CD4-positive, alpha-beta T cell treated with Interleukin-21 for 1 hour (primary cell): ENCODE measurements at regions not wholly inside any gene's neighbourhood (a gene's known extent, or its start where the extent isn't known, plus 50 kb on each side); places are given as distances from the start of the nearest gene placed in this dataset.
"Not testable (repeated sequence)": the region's sequence is repeated elsewhere in the genome, so short reads cannot be mapped to it uniquely, and the experiment has no call there.

ENCODE experiments used
- DNase-seq: peaks from one replicate; pipeline ENCODE4 v3.0.0-alpha.2; 2020

DNA sequence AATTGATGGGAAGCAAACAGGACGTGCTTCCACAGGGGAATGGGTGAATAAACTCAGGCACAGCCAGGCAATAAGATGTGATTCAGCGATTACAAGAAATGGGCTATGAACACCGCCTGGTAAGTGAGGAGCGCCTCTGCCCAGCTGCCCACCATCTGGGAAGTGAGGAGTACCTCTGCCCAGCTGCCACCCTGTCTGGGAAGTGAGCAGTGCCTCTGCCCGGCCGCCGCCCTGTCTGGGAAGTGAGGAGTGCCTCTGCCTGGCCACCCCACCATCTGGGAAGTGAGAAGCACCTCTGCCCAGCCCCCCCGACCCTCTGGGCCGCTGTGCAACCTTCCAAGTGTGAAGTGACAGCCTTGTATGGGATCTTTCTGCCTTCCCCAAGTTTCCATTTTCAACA lies 73.2 kb upstream of the PRR5 start:
- DNase-seq: no peak

DNA sequence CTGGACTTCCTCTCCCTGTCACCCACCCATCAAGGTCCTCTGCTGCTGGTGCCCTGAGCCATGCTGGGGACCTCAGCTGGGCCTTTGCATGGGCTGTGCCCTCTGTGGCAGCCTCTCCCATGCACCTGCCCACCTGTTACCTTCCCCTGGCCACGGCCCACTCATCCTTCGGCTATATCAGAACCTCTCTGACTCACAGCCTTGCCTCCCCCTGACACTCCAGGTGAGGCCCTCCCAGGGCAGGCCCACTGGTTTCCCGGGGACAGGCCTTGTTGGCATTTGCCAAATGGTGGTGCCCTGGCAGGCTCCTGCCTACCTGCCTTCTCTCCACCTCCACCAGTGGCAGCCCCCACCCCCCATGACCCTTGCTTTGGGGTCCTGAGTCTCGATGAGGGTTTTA lies 73.7 kb upstream of the PRR5 start:
- DNase-seq: no peak

DNA sequence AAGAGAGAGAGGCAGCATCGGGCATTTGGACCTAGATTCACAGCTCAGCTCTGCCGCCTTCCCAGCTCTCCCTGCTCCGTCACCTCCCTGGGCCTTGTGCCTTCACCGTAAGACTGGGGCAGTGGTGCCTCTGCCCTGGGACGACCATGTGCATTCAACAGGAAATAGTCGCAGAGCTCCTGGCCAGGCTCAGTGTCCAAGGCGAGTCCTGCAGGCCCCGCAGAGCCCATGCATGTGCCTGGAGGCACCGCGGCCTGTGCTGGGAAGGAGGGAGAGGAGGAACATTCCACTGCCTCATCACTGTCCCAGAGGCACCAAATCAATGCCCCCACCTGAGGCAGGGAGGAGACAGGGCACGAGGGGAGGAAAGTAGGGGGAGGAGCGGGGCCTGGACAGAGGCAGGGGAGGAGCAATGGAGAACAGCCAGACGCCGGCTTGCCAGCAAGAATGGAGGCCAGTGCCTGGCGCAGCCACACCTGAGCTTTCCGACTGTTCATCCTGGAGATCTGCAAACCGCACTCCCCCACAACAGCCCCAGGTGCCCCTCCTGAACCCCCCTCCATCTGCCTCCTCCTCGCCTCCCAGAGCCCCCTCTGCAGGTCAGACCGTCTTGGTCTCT lies 74.4 kb upstream of the PRR5 start:
- no peak for DNase-seq

DNA sequence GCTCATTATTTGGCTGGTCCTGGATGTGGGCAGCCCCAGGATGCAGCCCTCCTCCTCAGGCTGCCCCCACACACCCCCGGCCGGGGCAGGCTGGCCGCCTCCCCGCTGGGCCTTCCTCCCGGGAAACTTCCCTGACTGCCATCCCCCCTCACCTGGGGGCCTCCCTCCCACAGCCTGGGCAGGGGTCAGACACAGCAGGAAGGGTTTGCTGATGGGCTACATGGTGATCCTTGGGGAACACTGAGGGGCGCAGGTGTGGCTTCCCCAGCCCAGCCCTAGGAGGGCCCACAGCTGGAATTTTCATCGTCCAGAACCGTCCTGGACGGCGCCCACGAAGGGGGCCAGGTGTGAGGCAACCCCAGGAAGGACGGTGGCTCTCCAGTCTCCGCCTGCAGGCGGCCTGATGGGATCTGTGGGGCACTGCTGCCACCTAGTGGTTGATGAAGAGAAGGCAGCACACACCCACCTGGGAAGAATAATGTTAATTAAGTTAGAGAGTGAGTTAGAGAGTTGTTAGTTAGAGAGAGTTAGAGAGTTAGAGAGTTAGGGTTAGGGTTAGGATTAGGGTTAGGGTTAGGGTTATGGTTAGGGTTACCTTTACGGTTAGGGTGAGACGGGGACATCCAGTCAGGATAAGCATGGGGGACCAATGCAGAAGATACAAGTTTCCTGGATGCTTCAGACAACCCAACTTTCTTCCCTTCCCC lies 75.9 kb upstream of the PRR5 start:
- peak; percentile 83 for DNase-seq

DNA sequence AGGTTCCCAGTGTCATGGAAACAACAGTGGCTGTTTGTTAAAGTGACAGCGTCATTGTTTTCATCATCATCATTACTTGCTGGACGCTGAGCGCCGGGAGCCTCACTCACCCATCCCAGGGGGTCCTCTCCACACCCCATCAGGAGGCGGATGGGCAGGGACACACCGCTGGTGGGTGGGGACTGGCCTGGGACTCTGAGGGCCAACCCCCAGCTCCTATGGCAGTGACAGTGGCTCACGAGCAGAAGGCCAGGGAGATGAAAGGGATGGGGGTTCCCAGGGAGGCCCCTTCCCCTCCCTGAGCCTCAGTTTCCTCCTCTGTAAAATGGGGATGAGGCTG lies 76.6 kb upstream of the PRR5 start:
- no peak for DNase-seq

DNA sequence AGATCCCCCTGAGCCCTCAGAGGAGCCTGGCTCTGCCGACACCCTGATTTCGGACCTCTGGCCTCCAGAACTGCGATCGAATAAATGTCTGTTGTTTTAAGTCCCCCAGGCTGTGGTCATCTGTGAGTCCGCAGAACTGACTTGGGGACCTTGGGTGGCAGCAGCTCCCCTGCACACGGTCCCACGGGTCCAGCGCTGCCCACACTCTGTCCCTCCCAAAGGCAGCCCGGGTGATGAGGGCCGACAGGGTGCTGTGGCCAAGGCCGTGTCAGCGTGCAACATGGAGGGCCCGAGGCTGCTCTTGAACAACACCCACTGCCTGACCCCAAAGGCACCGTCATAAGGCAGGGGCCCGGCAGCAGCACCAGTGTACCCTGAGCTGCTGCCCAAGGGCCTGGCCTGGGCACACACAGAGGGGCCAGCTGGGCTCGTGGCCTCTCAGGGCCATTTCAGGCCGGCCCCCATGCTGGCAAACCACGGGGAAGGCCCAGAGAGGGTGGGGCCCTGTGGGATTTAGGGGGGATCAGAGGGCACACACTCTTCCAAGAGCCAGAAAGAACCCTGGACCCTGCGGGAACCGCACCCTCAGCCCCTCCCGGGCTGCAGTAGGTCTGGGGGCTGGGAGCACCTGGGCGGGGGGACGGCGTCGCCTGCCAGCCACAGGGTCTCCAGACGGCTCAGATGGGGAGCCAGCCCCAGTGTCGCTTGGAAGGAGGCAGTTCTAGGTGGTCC lies 77.1 kb upstream of the PRR5 start:
- no peak for DNase-seq

DNA sequence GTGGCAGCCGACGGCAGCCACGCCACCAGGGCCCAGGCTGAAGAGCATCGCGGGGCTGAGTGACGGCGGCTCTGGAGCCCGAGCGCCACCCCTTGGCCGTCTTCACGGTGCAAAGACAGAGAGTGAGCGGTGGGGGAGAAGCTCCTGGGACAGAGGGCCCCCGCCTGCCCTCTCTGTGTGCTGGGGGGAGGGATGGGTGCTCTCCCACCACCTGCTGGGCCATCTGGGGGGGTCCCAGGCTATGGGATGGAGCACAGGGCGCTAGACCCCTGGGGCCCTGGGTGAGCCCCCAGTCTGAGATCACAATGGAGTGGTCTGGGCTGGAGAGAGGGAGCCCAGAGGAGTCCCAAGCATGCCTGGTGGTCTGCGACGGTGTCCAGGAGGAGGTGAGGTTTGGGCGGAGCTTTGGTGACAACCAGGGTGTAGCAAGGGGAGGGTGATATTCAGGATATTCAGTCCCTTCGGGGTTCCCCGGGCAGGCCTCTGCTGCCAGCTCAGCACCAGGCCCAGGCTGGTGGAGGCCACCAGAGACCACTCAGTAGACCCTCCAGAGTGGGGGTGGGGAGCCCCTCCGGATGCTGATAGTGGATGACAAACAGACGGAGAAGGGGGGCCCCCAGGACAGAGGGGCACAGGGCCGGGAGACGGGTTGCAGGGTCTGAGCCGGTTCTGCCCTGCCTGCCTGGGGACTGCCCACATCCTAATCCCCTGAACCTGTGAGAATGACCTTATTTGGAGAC lies 78.1 kb upstream of the PRR5 start:
- no peak for DNase-seq

DNA sequence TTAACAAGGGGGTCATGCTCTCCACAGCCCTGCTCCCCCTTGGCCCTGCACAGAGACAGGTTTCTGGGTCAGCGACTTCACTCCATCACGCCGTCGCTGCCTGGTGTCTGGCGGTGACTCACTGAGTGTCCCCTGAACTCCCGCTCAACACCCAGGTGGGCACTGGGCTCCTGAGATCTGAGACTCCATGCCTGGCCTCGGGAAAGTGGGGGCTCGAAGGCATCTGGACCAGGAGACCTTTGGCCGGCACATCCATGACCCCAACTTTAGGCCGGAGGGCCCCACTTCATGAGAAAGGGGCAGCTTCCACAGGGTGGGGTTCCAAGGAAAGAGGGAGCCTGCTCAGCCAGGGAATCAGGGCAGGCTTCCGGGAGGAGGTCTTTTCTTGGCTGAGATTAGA lies 79.3 kb upstream of the PRR5 start:
- no peak for DNase-seq

DNA sequence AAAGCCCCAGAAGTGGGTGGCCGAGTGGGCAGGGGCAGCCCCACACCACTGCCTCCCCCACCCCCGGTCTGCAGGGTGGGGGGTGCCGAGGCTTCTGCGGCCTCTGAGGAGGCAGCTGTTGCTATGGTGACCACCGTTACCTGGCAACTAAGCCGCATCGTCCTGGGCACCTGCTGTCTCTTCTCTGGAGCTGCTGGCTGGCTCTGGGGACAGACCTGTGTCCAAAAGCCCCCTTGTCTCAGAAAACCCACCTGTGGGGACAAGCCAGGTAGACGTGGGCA lies 79.9 kb upstream of the PRR5 start:
- DNase-seq: peak; percentile 57

DNA sequence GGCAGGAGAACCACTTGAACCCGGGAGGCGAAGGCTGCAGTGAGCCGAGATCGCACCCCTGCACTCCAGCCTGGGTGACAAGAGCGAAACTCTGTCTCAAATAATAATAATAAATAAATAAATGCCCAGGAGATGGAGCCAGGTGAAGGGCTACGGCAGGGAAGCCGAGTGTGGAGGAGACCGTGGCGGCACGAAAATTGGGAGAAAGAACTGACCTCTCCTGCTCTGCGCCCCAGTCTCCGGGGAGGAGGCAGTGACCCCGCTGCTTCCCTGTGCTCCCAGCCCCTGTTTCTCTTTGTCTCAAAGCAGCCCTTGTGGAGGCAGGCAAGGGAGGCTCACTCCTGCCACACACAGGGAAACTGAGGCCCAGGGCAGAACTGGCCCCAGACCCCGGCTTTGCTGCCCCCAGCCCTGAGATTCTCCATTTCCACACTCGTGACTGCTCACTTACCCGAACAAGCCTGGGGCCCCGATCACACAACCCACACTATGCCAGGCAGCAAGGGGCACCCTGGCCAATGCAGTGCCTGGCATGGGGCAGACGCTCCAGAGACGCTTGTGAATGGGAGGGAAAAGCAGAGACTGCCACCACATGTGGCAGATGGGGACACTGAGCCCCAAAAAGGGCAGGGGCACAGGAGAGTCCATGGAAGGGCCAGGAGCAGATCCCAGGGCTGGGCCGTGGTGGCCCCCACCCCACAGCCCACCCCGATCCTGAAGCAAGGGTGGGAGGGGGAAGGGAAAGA lies 80.4 kb upstream of the PRR5 start:
- no peak for DNase-seq

DNA sequence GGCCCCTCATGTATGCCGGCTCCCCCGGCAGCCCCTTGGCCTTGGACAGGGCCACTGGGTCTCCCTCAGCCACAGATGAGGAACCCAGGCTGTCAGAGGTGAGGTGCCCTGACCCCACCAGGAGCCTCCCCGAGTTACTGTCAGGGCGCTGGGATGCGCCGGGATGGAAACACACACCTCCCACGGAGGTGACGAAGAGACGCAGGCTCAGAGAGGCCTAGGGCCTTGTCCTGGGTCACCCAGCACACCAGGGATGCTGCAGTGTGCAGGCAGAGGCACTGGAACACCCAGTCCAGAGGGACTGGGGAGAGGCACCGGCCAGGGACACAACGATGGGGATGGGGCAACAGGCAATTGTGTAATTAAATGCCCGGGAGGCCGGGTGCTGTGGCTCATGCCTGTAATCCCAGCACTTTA lies 81.2 kb upstream of the PRR5 start:
- DNase-seq: no peak

DNA sequence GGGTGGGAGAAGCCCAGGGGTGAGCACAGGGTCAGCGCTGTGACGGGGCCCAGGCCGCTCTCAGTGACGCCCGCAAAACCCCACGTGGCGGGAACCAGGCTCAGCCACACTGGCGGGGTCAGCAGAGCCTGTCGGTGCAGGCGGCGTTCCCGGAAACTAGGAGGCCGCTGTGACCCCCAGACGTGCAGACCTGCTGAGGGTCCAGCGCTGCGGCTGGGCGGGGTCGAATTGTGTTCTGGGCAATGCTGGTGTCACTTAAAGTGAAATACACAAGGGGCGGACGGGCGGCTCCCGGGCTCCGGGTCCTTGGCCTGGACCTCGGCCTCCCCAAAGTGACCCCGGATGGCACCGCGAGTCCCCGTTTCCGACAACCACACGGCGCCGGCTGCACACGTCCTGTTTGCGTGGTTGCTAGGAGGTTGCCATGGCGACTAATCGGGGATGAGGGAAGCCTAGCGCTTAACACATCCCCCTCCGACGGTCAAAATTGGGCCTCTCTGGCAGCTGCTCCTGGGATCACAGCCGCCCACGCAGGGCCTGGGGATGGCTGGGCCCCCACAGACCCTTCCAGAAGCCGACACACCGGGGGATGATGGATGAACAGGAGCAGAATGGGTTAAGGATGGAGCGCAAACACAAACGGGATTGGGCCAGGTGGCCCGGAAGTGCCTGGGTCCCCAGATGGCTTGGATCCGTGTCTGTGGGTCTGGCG lies 81.7 kb upstream of the PRR5 start:
- DNase-seq: peak; percentile 91

DNA sequence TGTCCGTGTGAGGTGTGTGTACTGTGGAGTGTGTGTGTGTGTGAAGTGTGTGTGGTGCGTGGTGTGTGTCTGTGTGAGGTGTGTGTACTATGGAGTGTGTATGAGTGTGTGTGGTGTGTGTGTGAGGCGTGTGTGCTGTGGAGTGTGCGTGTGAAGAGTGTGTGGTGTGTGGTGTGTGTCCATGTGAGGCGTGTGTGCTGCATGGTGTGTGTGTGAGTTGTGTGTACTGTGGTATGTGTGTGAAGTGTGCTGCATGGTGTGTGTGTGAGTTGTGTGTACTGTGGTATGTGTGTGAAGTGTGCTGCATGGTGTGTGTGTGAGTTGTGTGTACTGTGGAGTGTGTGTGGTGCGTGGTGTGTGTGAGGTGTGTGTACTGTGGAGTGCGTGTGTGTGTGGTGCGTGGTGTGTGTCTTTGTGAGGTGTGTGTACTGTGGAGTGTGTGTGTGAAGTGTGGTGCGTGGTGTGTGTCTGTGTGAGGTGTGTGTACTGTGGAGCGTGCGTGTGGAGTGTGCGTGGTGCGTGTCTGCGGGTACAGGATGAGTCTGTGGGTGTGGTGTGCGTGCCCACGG lies 82.4 kb upstream of the PRR5 start:
- not testable (repeated sequence) for DNase-seq

DNA sequence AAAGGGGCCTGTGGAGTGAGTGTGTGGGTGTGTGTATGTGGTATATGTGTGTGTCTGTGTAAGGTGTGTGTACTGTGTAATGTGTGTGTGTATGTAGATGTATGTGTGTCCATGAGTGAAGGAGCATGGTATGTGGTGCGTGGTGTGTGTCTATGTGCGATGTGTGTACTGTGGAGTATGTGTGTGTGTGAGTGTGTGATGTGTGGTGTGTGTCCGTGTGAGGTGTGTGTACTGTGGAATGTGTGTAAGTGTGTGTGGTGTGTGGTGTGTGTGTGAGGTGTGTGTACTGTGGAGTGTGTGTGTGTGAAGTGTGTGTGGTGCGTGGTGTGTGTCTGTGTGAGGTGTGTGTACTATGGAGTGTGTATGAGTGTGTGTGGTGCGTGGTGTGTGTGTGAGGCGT lies 83.1 kb upstream of the PRR5 start:
- not testable (repeated sequence) for DNase-seq

DNA sequence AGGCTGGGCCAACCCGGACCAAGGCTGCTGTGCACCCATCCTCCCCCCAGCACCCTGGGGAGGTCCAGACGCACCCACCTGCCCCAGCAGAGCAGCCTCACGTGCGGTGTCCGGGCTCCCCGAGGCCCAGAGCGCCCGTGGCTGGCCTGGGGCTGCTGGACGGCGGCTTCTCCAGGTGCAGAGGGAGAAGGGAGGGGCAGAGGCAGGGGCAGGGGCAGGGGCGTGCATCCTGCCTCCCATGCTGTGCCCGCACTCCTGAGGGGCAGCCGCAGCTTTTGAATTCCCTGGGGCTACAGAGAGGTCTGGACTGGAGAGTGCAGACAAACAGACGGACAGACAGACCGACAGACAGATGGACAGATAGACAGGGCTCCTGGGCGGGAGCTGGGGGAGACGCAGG lies 83.6 kb upstream of the PRR5 start:
- no peak for DNase-seq

DNA sequence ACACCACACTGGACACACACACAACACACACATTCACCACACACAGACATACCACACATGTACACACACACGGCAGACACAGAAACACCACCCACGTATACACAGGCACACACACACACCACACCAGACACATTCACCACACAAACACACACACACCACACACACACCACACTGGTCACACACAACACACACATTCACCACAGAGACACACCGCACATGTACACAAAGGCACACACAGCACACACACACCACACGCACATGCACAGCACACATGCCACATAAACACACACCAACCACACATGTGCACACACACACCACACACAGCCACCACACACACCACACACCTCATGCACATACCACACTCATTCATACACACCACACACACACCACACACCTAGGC lies 84.2 kb upstream of the PRR5 start:
- no peak for DNase-seq

DNA sequence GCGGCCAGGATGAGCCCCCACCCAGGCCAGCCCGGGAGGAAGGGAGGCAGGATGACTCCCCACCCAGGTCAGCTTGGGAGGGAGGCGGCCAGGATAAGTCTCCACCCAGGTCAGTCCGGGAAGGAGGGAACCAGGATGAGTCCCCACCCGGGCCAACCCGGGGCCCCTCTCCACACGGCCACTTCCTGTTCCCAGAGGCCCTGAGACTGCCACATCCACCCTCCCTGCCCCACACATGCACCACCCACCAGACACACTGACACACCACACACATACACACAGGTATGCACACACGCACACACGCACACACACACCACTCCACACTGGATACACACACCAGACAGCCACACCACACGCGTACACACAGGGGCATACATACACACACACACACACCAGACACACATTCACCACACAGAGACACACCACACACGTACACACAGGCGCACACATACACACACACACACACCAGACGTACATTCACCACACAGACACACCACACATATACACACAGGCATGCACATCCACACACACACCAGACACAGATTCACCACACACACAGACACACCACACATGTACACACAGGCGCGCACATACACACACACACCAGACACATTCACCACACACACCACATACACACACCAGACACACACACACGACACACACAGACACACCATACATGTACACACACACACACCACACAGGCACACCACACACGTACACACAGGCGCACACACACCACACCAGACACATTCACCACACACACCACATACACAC lies 84.9 kb upstream of the PRR5 start:
- no peak for DNase-seq

DNA sequence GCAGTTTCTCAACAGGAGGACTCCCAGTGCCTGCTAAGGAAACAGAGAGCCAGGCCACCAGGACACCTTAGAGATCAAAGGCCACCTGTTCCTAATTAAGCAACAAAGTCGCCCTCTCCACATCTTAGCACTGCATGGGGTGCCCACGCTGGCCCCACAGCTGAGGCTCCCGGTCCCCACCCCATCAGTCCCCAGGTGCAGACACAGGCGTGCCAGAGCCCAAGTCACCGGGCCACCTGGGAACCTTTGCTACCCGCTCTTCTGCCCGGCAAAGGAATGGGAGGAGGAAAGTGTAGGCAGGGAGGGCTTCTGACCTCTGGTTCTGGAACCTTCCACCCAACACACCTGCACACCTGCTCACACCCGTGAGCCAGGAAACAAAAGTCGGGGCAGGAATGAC lies 85.5 kb upstream of the PRR5 start:
- no peak for DNase-seq

DNA sequence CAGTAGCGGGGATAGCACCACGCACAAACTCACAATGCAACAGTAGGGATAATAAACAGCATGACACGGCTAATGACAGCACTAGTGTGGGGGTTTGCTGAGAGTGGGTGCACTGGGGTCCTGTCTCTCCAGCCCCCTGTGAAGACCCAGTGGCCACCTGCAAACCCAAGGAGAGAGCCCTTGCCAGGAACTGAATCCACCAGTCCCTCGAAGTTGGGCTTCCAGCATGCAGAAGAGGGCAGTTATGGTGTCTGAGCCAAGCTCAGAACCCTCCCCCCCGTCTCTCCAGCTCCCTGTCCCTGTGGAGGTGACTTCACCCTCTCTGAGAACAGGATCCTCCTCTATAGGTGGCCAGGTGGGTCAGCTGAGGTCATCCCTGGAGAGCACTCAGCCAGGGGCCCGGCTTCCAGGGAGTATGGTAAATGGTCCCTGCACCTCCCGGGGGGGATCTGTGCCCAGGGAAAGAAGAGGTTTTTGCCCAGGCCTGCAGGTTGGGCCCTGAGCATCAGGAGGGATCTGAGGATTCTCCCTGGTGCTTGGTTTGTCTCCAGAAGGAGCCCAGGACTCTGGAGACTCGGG lies 86.3 kb upstream of the PRR5 start:
- DNase-seq: no peak

DNA sequence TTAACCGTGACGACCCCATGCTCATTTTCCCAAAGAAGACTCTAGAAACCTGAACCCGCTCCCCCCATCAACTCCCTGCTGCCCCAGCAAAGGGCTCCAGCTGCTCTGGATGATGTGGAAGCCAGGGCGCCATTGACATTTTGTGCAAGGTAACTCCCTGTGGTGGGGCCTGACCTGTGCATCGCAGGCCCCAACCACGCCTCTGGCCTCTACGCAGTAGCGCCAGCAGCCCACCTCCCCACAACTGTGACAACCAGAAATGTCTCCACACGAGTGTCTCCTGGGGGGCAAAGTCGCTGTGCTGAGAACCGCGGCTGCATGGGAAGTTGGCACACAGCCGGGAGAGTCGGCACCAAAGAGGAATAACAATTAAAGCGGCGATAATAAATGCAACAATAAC lies 86.9 kb upstream of the PRR5 start:
- DNase-seq: no peak

DNA sequence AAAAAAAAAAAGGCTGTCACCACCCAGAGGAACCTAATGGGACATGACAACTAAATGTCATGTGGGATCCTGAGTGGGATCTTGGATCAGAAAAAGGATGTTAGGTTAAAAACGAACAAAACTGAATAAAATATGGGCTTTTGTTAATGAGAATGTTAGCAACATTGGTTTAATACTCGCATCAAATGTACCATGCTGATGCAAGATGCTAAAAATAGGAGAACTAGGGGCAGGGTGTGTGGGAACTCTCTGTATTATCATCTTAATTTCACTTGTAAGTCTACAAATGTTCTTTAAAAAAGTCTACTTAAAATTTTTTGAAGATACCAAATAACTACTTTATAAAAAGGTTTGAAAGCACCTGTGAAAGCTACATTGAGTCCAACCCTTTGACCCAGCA lies 88.8 kb upstream of the PRR5 start:
- DNase-seq: no peak
